Fibroblast of upper back skin (primary cell): ENCODE measurements at regions not wholly inside any gene's neighbourhood (a gene's known extent, or its start where the extent isn't known, plus 50 kb on each side); places are given as distances from the start of the nearest gene placed in this dataset.

Source experiments
- DNase-seq: peaks from one replicate; pipeline ENCODE4 v3.0.0-alpha.2; 2013

GRCh38 chr9:26371236-26371635 is 521.4 kb downstream of the CAAP1 start:
- DNase-seq: no peak

DNA sequence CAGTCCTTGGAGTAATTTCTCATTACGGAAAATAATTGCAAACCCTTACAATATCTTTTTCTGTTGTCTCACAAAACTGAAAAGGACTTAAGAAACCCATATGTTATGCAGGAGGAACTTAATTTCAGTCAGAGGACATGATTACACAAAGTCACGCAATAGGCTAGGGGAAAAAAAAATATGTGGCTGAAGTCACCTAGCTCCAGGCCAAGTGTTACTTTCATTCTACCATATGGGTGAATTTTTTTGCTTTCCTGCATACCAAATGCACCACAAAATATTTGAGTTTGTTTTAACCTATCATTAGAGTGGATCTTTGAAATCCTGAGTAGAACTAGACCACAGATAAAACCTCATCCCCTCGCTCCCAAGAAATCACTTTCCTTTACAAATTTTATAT is 523.5 kb downstream of the CAAP1 start:
- peak; percentile 50 for DNase-seq

DNA sequence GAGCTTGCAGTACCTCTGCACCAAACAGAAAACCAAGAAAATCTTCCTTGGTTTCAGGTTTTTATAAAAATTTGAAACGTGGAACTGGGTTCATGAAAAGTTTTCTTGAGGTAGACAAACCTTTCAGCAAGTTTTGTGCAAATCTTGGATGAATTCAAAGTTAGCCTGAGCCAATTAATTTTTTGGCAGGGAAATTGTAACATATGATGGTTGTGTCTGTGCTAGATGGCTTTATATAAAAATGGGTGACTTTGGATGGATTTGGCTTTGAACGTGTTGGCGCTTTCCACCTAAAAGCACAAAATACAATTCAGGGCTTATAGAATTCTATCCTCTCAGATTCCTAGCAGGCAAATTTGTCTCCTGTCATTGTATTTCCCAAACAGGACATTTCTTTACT is 524.4 kb downstream of the CAAP1 start:
- DNase-seq: no peak

DNA sequence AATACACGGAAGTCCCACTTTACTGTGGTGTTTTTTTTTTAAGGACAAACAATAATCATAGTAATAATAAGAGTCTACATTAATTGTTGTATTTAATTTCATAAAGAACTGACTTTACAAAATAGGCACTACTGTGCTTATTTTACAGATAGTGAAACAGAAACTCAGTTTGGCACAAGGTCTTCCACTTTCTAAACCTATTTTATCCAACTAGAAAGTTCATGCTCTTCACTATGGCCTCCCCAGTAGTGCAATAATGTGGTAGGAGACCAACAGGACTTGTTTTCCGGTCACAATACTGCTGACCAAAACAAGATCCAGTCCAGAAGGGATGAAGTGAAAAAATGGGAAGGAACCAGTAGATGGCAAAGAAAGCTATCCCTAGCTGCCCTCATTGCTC is 531.6 kb downstream of the CAAP1 start:
- no peak for DNase-seq

DNA sequence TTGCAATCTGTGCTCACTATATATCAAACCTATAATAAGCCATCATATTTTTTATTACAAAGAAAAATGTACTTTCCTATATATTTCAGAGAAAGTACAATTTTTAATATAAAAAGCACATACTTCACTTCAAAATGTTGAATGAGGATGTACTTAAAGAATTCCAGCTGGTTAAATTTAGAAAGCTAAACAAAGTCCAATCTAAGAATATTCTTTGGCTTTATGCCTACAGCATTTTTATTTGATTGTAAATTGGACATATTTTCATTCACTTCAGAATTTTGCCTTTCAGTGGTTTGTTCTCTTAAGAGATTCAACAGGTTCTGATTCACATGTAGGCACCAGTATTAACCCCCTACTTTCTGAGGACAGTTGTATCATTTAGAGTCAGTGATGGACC is 533.8 kb downstream of the CAAP1 start:
- DNase-seq: no peak

GRCh38 chr9:26357803-26358344 is 534.7 kb downstream of the CAAP1 start:
- DNase-seq: no peak

GRCh38 chr9:26356491-26356890 is 536.1 kb downstream of the CAAP1 start:
- no peak for DNase-seq

DNA sequence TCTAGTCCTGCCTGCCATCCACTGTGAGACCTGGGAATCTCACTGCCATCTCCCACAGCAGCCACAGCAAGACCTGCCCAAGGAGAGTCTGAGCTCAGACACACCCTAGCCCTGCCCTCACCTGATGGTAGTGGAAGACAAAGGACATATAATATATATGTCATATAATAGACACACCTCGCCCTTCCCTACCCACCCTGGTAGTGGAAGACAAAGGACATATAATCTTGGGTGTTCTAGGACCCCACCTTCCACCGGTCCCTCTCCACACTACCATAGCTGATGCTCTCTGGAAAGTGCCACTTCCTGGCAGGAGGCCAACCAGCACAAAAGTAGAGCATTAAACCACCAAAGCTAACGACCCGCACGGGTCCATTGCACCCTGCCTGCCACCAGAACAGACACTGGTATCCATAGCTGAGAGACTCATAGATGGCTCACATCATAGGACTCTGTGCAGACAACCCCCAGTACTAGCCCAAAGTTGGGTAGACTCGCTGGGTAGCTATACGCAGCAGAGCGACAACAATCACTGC is 545.6 kb downstream of the CAAP1 start:
- DNase-seq: no peak

GRCh38 chr9:26341545-26341944 is 551.1 kb downstream of the CAAP1 start:
- DNase-seq: peak; percentile 50

DNA sequence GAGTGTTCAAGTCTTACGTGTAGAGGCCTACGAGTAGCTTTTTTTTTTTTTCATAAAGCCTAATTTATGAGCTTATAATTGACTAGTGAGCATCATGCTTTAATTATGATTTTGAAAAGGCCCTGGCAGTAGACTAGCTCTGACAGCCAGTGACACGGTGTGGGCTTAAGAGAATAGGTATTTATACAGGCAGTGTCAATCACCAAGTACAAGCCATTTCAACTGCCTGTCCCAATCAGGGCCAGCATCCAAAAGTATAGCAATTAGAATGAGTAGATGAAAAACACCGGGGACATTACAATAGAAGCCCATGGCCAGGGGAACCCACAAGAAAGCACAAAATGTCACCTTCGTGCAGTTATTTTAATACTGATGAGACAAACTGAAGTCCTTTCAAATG is 552.8 kb downstream of the CAAP1 start:
- no peak for DNase-seq

GRCh38 chr9:26335116-26335515 is 557.5 kb downstream of the CAAP1 start:
- no peak for DNase-seq

- DNase-seq: peak; percentile 3
Measured at GRCh38 chr9:26334706-26335105, 557.9 kb downstream of the CAAP1 start.

GRCh38 chr9:26331223-26331622 is 561.4 kb downstream of the CAAP1 start:
- peak; percentile 3 for DNase-seq

DNA sequence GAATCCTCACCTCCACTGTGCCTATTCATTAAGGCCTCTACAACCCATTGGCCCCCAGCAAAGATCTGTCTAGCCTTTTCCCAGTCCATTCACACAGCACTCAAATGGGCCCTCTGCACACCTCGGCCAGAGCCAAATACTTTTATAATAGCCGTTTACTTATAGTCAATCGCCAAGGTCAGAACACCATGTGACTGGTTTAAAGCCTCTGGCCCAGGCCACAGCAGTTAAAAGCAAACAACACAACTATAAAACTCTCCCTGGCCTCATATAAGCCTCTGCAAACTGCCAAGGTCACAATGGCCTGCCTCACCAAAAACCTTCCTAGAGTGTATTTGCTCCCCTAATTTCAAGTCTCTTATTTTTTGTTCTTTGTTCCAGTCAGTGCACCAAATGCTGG is 562.6 kb downstream of the CAAP1 start:
- DNase-seq: no peak

GRCh38 chr9:26326563-26326962 is 566.0 kb downstream of the CAAP1 start:
- DNase-seq: peak; percentile 78

DNA sequence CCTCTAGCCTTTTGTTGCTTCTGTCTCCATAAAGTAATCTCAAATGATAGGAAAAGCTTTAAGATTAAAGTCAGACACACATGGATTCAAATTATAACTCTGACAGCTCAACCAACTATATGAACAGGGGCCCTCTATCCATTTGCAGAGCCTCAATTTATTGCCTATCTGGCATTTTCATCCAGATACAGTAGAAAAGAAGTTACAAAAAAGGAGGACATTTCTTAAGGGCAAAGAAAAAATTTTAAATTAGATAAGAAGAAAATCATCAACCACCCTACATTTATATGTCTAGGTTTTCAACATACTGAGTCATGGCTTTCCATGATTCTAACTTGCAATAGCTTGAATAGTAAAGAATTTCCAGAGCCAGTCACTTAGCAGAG is 567.2 kb downstream of the CAAP1 start:
- DNase-seq: peak; percentile 63

DNA sequence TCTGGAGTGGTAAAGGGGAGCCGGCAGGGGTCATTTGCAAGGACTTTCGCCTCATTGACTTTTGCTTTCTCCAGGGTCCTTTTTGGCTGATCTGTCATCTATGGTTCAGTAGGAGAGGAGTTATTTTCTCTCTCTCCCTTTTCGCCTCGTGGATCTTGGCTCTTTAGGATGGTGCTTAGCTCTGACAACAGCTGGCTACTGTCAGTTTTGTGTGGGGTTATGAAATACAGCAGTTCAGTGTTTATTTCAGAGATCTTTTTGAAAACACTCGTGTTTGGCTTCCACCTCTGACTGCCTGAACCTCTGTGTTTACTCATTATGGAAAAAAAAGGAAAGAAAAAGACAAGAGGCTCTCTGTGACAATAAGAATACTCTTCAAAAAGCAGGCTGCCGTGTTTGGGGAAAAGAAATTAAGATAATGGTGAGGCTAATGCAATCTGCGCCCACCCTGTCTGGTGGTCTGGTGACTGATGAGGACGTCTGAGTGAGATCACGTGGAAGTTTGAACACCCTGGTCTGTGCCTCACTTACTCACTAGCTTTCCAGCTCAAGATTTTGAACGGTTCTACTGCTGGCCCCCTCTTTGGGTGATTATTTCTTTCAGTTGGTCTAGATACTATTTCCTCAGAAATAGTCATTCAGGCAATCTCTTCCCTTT is 567.7 kb downstream of the CAAP1 start:
- DNase-seq: peak; percentile 2

GRCh38 chr9:26321935-26322334 is 570.7 kb downstream of the CAAP1 start:
- no peak for DNase-seq

GRCh38 chr9:26319859-26320258 is 572.7 kb downstream of the CAAP1 start:
- no peak for DNase-seq

DNA sequence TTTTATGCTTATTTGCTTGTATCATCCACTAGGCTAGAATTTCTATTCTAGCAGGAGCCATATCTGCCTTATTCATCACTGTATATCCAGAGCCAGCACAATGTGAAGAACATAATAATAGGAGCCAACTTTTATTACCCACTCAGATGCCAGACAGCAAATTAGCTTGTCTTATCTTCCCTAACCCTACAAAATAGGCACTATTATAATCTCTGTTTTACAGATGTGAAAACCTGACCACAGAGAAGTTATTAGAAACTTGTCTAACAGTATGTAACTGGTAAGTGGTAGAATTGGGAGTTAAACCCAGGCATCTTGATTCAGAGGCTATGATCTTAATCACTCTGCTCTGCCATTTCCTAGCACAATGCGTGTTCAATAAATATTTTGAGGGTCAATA is 579.5 kb downstream of the CAAP1 start:
- no peak for DNase-seq

DNA sequence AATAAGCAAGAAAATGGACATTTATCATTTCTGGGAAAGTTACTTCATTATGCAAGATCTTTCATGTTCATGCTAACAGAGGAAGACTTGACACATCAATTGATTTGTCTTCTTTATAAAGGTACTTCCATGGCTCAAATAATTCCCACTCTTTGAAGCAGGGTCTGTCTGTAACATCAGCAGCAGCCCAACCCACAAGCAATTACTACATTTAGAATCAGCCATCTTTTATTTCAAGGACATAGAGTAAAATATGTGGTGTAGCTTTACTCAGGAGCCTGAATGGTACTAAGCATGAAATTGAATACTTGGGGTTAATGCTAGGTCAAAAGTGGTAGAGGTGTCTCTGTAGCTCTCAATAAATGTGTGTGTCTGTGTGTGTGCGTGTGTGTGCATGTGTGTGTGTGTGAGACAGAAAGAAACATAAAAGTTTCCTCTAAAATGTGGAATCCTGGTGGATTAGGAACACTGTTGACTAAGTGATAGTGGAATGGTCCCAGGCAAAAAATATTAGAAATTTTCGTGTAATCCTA is 581.1 kb downstream of the CAAP1 start:
- no peak for DNase-seq

GRCh38 chr9:26310294-26310693 is 582.3 kb downstream of the CAAP1 start:
- peak; percentile 30 for DNase-seq

DNA sequence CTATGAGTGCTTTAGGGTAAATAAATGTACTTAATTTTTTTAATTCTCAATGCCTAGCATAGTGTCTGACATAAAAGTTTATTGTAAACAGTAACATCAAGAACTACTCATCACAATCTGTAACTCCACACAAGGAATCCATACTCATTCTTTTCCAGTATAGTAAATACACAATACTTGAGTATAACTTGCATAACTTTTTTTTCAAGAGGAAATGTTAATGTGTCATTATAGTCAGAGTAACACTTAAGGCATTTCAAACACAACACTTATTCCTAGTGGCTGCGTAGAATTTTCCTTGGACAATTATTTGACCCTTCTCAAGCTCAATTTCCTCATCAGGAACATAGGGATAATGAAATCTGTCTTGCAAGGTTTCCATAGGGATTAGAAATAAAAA is 584.3 kb downstream of the CAAP1 start:
- peak; percentile 10 for DNase-seq

DNA sequence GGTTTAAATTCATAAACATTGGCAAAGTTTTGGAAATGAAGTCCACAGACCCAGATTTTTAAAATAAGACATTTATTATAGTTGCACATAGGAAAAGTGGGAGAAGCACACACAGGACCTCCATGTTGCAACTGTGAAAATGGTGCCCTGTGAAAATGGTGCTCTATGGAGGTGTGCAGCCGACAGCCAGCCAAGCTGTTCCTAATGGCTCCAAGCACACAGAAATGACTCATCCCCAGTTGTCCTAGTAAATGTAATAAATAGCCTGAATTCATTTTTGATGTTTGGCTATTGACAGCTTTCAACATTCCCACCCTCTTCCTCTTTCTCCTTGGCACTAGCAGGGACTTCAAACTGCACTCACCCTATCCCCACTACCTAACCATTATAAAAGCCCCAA is 590.9 kb downstream of the CAAP1 start:
- peak; percentile 6 for DNase-seq

DNA sequence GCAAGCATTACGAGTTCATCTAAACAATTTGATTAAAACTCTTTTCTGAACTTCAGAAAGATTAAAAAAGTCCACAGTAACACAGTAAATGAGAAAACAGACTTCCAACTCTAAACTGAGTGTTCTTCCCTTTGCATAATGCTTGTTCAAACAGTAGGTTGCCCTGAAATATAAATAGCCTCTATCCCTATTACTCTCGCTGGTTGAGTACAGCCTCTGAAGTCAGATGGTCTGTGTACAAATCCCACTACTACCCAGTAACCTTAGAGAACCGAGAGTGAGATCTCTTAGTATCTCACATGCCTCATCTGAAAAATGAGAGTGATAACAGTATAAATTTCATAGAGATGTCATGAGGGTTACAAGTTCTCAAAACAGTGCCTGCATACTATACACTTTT is 591.6 kb downstream of the CAAP1 start:
- no peak for DNase-seq
